NB4 (cell line): ENCODE measurements at regions not wholly inside any gene's neighbourhood (a gene's known extent, or its start where the extent isn't known, plus 50 kb on each side); places are given as distances from the start of the nearest gene placed in this dataset.

ENCODE experiments used
- MYC ChIP-seq: IDR thresholded peaks from 2 replicates; pipeline ENCODE4 v1.6.1; 2011; ENCODE audit warnings: low read depth, low read length
- TF ChIP-seq, protein P1 (sequence below): IDR thresholded peaks from one replicate; pipeline ENCODE4 v1.5.1; 2012; ENCODE audit warnings: low read depth, low read length

DNA sequence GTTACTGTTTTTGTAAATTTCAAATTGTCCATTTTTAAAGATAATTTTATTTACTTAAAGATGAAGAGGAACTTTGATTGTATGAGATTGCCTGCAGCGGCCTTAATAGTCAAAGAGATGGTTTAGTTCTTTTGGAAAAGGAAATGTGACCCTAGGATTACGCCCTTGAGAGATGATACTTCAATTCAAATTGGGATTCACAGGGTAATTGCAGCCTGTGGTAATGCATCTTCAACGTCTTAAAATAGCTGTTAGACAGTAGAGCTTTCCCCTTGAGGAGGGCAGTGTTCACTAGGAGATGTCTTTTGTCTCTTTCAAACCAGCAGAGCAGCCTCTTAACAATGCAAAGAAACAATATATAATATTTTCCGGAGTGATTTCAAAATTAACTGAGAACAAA lies 127.1 kb downstream of the TAF11L14 start:
- TF ChIP-seq, protein P1, sequence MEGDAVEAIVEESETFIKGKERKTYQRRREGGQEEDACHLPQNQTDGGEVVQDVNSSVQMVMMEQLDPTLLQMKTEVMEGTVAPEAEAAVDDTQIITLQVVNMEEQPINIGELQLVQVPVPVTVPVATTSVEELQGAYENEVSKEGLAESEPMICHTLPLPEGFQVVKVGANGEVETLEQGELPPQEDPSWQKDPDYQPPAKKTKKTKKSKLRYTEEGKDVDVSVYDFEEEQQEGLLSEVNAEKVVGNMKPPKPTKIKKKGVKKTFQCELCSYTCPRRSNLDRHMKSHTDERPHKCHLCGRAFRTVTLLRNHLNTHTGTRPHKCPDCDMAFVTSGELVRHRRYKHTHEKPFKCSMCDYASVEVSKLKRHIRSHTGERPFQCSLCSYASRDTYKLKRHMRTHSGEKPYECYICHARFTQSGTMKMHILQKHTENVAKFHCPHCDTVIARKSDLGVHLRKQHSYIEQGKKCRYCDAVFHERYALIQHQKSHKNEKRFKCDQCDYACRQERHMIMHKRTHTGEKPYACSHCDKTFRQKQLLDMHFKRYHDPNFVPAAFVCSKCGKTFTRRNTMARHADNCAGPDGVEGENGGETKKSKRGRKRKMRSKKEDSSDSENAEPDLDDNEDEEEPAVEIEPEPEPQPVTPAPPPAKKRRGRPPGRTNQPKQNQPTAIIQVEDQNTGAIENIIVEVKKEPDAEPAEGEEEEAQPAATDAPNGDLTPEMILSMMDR = no peak
- TF ChIP-seq MYC = no peak
